ENCODE measurements at regions not wholly inside any gene's neighbourhood (a gene's known extent, or its start where the extent isn't known, plus 50 kb on each side); places are given as distances from the start of the nearest gene placed in this dataset.
"Not testable (repeated sequence)": the region's sequence is repeated elsewhere in the genome, so short reads cannot be mapped to it uniquely, and the experiment has no call there.

DNA sequence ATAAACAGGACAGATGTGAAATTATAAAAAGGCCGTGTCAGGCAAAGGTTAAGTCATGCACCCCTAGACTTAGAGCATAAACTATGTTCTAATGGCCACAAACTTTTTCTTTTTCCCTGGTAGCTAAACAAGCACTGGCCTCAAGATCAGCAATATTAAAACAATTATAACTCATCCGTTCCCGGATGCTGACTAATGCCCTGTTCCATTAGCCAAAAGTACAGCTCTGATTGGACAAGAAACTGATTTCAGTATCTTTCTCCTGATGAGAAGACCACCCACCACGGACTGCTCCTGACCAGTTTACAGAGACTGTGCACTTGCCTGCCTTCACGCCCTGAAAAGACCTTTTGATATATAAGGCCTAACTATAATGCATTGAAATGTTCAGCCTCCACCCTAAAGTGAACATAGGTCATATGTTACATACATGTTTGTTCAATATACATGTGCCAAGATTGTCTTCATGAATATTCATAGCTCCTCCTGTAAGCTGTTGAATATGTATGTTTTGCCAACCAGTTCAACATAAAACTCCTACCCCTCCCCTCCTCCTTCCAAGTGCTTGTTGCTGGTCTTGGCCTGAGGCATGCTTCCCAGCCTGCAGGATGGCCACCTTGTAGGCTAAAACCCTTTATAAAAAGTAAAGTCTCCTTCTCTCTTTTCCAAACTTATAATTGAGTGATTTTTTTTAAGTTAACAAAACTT is 162.0 kb downstream of the IPO8 start:
- no peak overlapping the region for H3K9ac ChIP-seq (ENCODE audit: low read depth in 1 of 2, low read length in 2 of 2)
- no peak overlapping the region for H3K4me3 ChIP-seq (ENCODE audit: low read length in 2 of 2)
- H3K36me3 ChIP-seq (ENCODE audit: control insufficient read depth in 2 of 2, insufficient read depth in 2 of 2, low read length in 2 of 2) = no peaks in the 10 kb centered on the region
- no peaks in the 10 kb centered on the region for H3K9me3 ChIP-seq (ENCODE audit: control insufficient read depth in 2 of 2, low read length in 2 of 2)
- no peak overlapping the region for H3K27ac ChIP-seq (ENCODE audit: low read depth in 2 of 2, low read length in 2 of 2)
- H3K27me3 ChIP-seq (ENCODE audit: control insufficient read depth in 2 of 2, insufficient read depth in 2 of 2, low read length in 2 of 2) = no peaks in the 10 kb centered on the region
- H3K4me1 ChIP-seq (ENCODE audit: control insufficient read depth in 2 of 2, insufficient read depth in 2 of 2, low read length in 2 of 2) = no peaks in the 10 kb centered on the region

GRCh38 chr12:30531731-30532678 is 163.7 kb downstream of the IPO8 start:
- Histone ChIP-seq H3K9me3 (ENCODE audit: control insufficient read depth in 2 of 2, low read length in 2 of 2) (no peaks in the 10 kb centered on the region), H3K27ac (ENCODE audit: low read depth in 2 of 2, low read length in 2 of 2) (no peak overlapping the region), H3K4me3 (ENCODE audit: low read length in 2 of 2) (no peak overlapping the region), H3K9ac (ENCODE audit: low read depth in 1 of 2, low read length in 2 of 2) (no peak overlapping the region), H3K27me3 (ENCODE audit: control insufficient read depth in 2 of 2, insufficient read depth in 2 of 2, low read length in 2 of 2) (no peaks in the 10 kb centered on the region), H3K36me3 (ENCODE audit: control insufficient read depth in 2 of 2, insufficient read depth in 2 of 2, low read length in 2 of 2) (no peaks in the 10 kb centered on the region), H3K4me1 (ENCODE audit: control insufficient read depth in 2 of 2, insufficient read depth in 2 of 2, low read length in 2 of 2) (no peaks in the 10 kb centered on the region)

- Histone ChIP-seq H3K27ac (ENCODE audit: low read depth in 2 of 2, low read length in 2 of 2) (no peak overlapping the region), H3K36me3 (ENCODE audit: control insufficient read depth in 2 of 2, insufficient read depth in 2 of 2, low read length in 2 of 2) (no peaks in the 10 kb centered on the region), H3K9ac (ENCODE audit: low read depth in 1 of 2, low read length in 2 of 2) (no peak overlapping the region), H3K27me3 (ENCODE audit: control insufficient read depth in 2 of 2, insufficient read depth in 2 of 2, low read length in 2 of 2) (no peaks in the 10 kb centered on the region), H3K4me3 (ENCODE audit: low read length in 2 of 2) (no peak overlapping the region), H3K4me1 (ENCODE audit: control insufficient read depth in 2 of 2, insufficient read depth in 2 of 2, low read length in 2 of 2) (no peaks in the 10 kb centered on the region), H3K9me3 (ENCODE audit: control insufficient read depth in 2 of 2, low read length in 2 of 2) (no peaks in the 10 kb centered on the region)
Measured at GRCh38 chr12:30529489-30530269, 166.0 kb downstream of the IPO8 start.

GRCh38 chr12:30525171-30525570 is 170.5 kb downstream of the IPO8 start:
- no peaks in the 10 kb centered on the region for H3K27me3 ChIP-seq (ENCODE audit: control insufficient read depth in 2 of 2, insufficient read depth in 2 of 2, low read length in 2 of 2)
- H3K9me3 ChIP-seq (ENCODE audit: control insufficient read depth in 2 of 2, low read length in 2 of 2) = no peaks in the 10 kb centered on the region
- H3K9ac ChIP-seq (ENCODE audit: low read depth in 1 of 2, low read length in 2 of 2) = no peak overlapping the region
- no peak overlapping the region for H3K4me3 ChIP-seq (ENCODE audit: low read length in 2 of 2)
- no peaks in the 10 kb centered on the region for H3K36me3 ChIP-seq (ENCODE audit: control insufficient read depth in 2 of 2, insufficient read depth in 2 of 2, low read length in 2 of 2)
- no peaks in the 10 kb centered on the region for H3K4me1 ChIP-seq (ENCODE audit: control insufficient read depth in 2 of 2, insufficient read depth in 2 of 2, low read length in 2 of 2)
- H3K27ac ChIP-seq (ENCODE audit: low read depth in 2 of 2, low read length in 2 of 2) = no peak overlapping the region

DNA sequence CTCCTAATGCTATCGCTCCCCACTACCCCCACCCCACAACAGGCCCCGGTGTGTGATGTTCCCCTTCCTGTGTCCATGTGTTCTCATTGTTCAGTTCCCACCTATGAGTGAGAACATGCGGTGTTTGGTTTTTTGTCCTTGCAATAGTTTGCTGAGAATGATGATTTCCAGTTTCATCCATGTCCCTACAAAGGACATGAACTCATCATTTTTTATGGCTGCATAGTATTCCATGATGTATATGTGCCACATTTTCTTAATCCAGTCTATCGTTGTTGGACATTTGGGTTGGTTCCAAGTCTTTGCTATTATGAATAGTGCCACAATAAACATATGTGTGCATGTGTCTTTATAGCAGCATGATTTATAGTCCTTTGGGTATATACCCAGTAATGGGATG is 175.4 kb downstream of the IPO8 start:
- H3K27ac ChIP-seq (ENCODE audit: low read depth in 2 of 2, low read length in 2 of 2); H3K4me1 ChIP-seq (ENCODE audit: control insufficient read depth in 2 of 2, insufficient read depth in 2 of 2, low read length in 2 of 2); H3K36me3 ChIP-seq (ENCODE audit: control insufficient read depth in 2 of 2, insufficient read depth in 2 of 2, low read length in 2 of 2); H3K27me3 ChIP-seq (ENCODE audit: control insufficient read depth in 2 of 2, insufficient read depth in 2 of 2, low read length in 2 of 2); H3K9ac ChIP-seq (ENCODE audit: low read depth in 1 of 2, low read length in 2 of 2); H3K4me3 ChIP-seq (ENCODE audit: low read length in 2 of 2); H3K9me3 ChIP-seq (ENCODE audit: control insufficient read depth in 2 of 2, low read length in 2 of 2): not testable (repeated sequence)

DNA sequence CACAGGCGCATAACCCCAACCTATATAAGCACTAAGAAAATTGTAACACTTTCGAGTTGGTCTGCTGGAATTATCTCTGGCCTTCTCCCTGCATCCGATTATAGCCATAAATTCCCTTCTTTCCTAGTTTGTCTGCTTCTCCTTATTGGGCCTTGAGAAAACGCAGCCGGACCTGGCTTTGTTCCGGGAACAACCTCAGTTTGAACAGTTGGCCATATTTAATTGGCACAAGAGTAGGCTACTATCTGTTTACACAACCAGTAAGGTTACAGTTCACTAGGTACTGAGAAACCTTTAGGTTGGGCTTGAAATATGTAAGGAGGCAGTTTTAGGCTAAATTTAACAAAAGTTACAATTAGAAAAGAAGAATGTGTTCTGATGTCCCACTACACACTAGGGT is 176.1 kb downstream of the IPO8 start:
- Histone ChIP-seq H3K36me3 (ENCODE audit: control insufficient read depth in 2 of 2, insufficient read depth in 2 of 2, low read length in 2 of 2) (no peaks in the 10 kb centered on the region), H3K4me1 (ENCODE audit: control insufficient read depth in 2 of 2, insufficient read depth in 2 of 2, low read length in 2 of 2) (no peaks in the 10 kb centered on the region), H3K27ac (ENCODE audit: low read depth in 2 of 2, low read length in 2 of 2) (no peak overlapping the region), H3K9me3 (ENCODE audit: control insufficient read depth in 2 of 2, low read length in 2 of 2) (no peaks in the 10 kb centered on the region), H3K9ac (ENCODE audit: low read depth in 1 of 2, low read length in 2 of 2) (no peak overlapping the region), H3K4me3 (ENCODE audit: low read length in 2 of 2) (no peak overlapping the region), H3K27me3 (ENCODE audit: control insufficient read depth in 2 of 2, insufficient read depth in 2 of 2, low read length in 2 of 2) (no peaks in the 10 kb centered on the region)

- no peak overlapping the region for H3K9ac ChIP-seq (ENCODE audit: low read depth in 1 of 2, low read length in 2 of 2)
- H3K36me3 ChIP-seq (ENCODE audit: control insufficient read depth in 2 of 2, insufficient read depth in 2 of 2, low read length in 2 of 2) = no peaks in the 10 kb centered on the region
- H3K4me3 ChIP-seq (ENCODE audit: low read length in 2 of 2) = no peak overlapping the region
- H3K27ac ChIP-seq (ENCODE audit: low read depth in 2 of 2, low read length in 2 of 2) = no peak overlapping the region
- H3K9me3 ChIP-seq (ENCODE audit: control insufficient read depth in 2 of 2, low read length in 2 of 2) = no peaks in the 10 kb centered on the region
- no peaks in the 10 kb centered on the region for H3K4me1 ChIP-seq (ENCODE audit: control insufficient read depth in 2 of 2, insufficient read depth in 2 of 2, low read length in 2 of 2)
- no peaks in the 10 kb centered on the region for H3K27me3 ChIP-seq (ENCODE audit: control insufficient read depth in 2 of 2, insufficient read depth in 2 of 2, low read length in 2 of 2)
Measured at GRCh38 chr12:30517320-30517719, 178.3 kb downstream of the IPO8 start.

GRCh38 chr12:30515351-30515750 is 180.3 kb downstream of the IPO8 start:
- Histone ChIP-seq H3K27me3 (ENCODE audit: control insufficient read depth in 2 of 2, insufficient read depth in 2 of 2, low read length in 2 of 2) (no peaks in the 10 kb centered on the region), H3K36me3 (ENCODE audit: control insufficient read depth in 2 of 2, insufficient read depth in 2 of 2, low read length in 2 of 2) (no peaks in the 10 kb centered on the region), H3K9ac (ENCODE audit: low read depth in 1 of 2, low read length in 2 of 2) (no peak overlapping the region), H3K4me1 (ENCODE audit: control insufficient read depth in 2 of 2, insufficient read depth in 2 of 2, low read length in 2 of 2) (no peaks in the 10 kb centered on the region), H3K4me3 (ENCODE audit: low read length in 2 of 2) (no peak overlapping the region), H3K9me3 (ENCODE audit: control insufficient read depth in 2 of 2, low read length in 2 of 2) (no peaks in the 10 kb centered on the region), H3K27ac (ENCODE audit: low read depth in 2 of 2, low read length in 2 of 2) (no peak overlapping the region)

GRCh38 chr12:30514666-30515065 is 181.0 kb downstream of the IPO8 start:
- H3K9ac ChIP-seq (ENCODE audit: low read depth in 1 of 2, low read length in 2 of 2) = no peak overlapping the region
- H3K36me3 ChIP-seq (ENCODE audit: control insufficient read depth in 2 of 2, insufficient read depth in 2 of 2, low read length in 2 of 2) = no peaks in the 10 kb centered on the region
- H3K27ac ChIP-seq (ENCODE audit: low read depth in 2 of 2, low read length in 2 of 2) = no peak overlapping the region
- H3K9me3 ChIP-seq (ENCODE audit: control insufficient read depth in 2 of 2, low read length in 2 of 2) = no peaks in the 10 kb centered on the region
- H3K27me3 ChIP-seq (ENCODE audit: control insufficient read depth in 2 of 2, insufficient read depth in 2 of 2, low read length in 2 of 2) = no peaks in the 10 kb centered on the region
- no peaks in the 10 kb centered on the region for H3K4me1 ChIP-seq (ENCODE audit: control insufficient read depth in 2 of 2, insufficient read depth in 2 of 2, low read length in 2 of 2)
- H3K4me3 ChIP-seq (ENCODE audit: low read length in 2 of 2) = no peak overlapping the region

Measured in mucosa of rectum (tissue), 2 donors.